PC-3 (cell line): ENCODE measurements at regions not wholly inside any gene's neighbourhood (a gene's known extent, or its start where the extent isn't known, plus 50 kb on each side); places are given as distances from the start of the nearest gene placed in this dataset.

Source experiments
- ATAC-seq: fragments of 200-7000 bp; cut with Tn5 transposase; 2 replicates; pipeline ENCODE4 v1.9.1; 2020; ENCODE audit warnings: mild to moderate bottlenecking, moderate library complexity
- BruUV-seq: library from RNA; stranded (reverse); fragments of 400-500 nt; replicated peaks from 2 replicates; lab custom pipeline; 2021; lab: Mats Ljungman, UMichigan
- CTCF ChIA-PET: fragments of 300-600 bp; sonication (Branson Sonifier 250); formaldehyde crosslinking; loops from one replicate; lab custom pipeline; 2022; ENCODE audit warnings: antibody characterized with exemption; lab: Charles Lee
- POLR2A ChIA-PET: fragments of 300-600 bp; sonication (Branson Sonifier 250); formaldehyde crosslinking; loops from one replicate; lab custom pipeline; 2022; ENCODE audit warnings: antibody characterized with exemption; ENCODE audit not compliant: unreplicated experiment; lab: Charles Lee
- DNase-seq: peaks from one replicate; pipeline ENCODE4 v3.0.0-alpha.2; 2015
- H2AFZ ChIP-seq: fragments of 300-600 bp; sonication (generic); 2 replicates; pipeline ENCODE4 v1.6.0; 2016; ENCODE audit warnings: antibody characterized with exemption, low read length
- H3F3A ChIP-seq: fragments of 300-600 bp; sonication (generic); one replicate; pipeline ENCODE4 v1.6.0; 2017; ENCODE audit warnings: antibody characterized with exemption, low read length, control low read depth, mild to moderate bottlenecking; ENCODE audit not compliant: unreplicated experiment
- H3K27ac ChIP-seq: fragments of 300-600 bp; sonication (generic); 2 replicates; pipeline ENCODE4 v1.5.1; 2016; ENCODE audit warnings: mild to moderate bottlenecking, low read length
- H3K27me3 ChIP-seq: fragments of 300-600 bp; sonication (generic); 2 replicates; pipeline ENCODE4 v1.6.1; 2016; ENCODE audit warnings: low read length, mixed read lengths
- H3K36me3 ChIP-seq: fragments of 300-600 bp; sonication (generic); 2 replicates; pipeline ENCODE4 v1.6.1; 2016; ENCODE audit warnings: low read depth, mixed run types, low read length, mixed read lengths
- H3K4me1 ChIP-seq: fragments of 300-600 bp; sonication (generic); 2 replicates; pipeline ENCODE4 v1.5.1; 2016; ENCODE audit warnings: low read length; ENCODE audit not compliant: insufficient read depth
- H3K4me2 ChIP-seq: fragments of 300-600 bp; sonication (generic); 2 replicates; pipeline ENCODE4 v1.6.0; 2016; ENCODE audit warnings: low read length
- H3K4me3 ChIP-seq: fragments of 300-600 bp; sonication (generic); 2 replicates; pipeline ENCODE4 v1.5.1; 2016; ENCODE audit warnings: mild to moderate bottlenecking, low read length, mixed read lengths
- H3K79me2 ChIP-seq: fragments of 300-600 bp; sonication (generic); 2 replicates; pipeline ENCODE4 v1.6.1; 2017; ENCODE audit warnings: low read length, mixed read lengths
- H3K9ac ChIP-seq: fragments of 300-600 bp; sonication (generic); 2 replicates; pipeline ENCODE4 v1.6.0; 2016; ENCODE audit warnings: mild to moderate bottlenecking, low read length
- H3K9me2 ChIP-seq: fragments of 300-600 bp; sonication (generic); replicated peaks from 2 replicates; pipeline ENCODE4 v1.6.1; 2016; ENCODE audit warnings: mixed run types, low read length, mixed read lengths
- H3K9me3 ChIP-seq: fragments of 300-600 bp; sonication (generic); 2 replicates; pipeline ENCODE4 v1.6.1; 2016; ENCODE audit warnings: low read length, mixed read lengths
- H4K20me1 ChIP-seq: fragments of 300-600 bp; sonication (generic); 2 replicates; pipeline ENCODE4 v1.6.1; 2016; ENCODE audit warnings: low read length, mixed read lengths
- EZH2 ChIP-seq: fragments of 300-600 bp; sonication (generic); IDR thresholded peaks from one replicate; pipeline ENCODE4 v1.6.1; 2017; ENCODE audit warnings: antibody characterized with exemption, mild to moderate bottlenecking, low read length; ENCODE audit not compliant: unreplicated experiment
- EZH2phosphoT487 ChIP-seq: fragments of 300-600 bp; sonication (generic); IDR thresholded peaks from 2 replicates; pipeline ENCODE4 v1.6.1; 2018; ENCODE audit warnings: mild to moderate bottlenecking, antibody characterized with exemption, low read length, borderline replicate concordance
- intact Hi-C: fragments of 100-400 bp; cut with micrococcal nuclease; formaldehyde crosslinking; loops from 2 replicates; pipeline ENCODE4 v1.9.0; 2023
- TF ChIP-seq, protein P1 (sequence below): fragments of 300-600 bp; sonication (generic); conservative IDR thresholded peaks from 2 replicates; pipeline ENCODE4 v1.5.1; 2017; ENCODE audit warnings: antibody characterized with exemption, low read depth, mild to moderate bottlenecking, low read length

DNA sequence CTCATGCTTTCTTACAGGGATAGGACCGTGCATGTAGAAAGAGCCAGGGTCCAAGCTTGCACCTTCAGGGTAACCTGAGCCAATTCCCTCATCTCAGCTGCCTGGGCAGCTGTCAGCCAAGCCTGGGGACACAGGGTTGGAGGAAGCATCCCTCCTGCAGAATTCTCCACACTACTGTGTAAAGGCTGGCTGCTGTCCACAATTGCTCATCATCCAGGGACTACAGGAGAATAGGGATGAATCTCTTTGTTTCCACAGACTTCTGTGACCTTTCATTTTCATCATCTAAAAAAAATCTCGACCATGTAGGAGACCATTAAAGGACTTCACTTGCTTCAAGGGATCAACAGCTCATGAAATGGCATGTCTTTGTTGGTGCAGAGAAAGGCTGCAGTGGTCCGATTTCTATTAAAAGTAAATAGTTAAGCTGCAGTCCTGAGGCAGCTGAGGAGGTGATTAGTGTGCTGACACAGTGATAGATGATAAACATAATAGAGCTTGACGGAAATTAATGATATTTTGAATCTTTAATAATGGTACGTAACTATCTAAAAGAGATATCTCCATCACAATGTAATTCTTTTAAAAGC, 74.4 kb upstream of the COPS8 start:
- Histone ChIP-seq H3K9ac (no peak overlapping the region), H3K4me3 (no peak overlapping the region), H3F3A (no peaks in the 10 kb centered on the region), H3K79me2 (no peaks in the 10 kb centered on the region), H3K9me2 (no peaks in the 10 kb centered on the region), H3K4me2 (no peak overlapping the region), H3K27ac (no peak overlapping the region), H4K20me1 (no peaks in the 10 kb centered on the region), H2AFZ (no peak overlapping the region), H3K36me3 (no peaks in the 10 kb centered on the region), H3K4me1 (no peaks in the 10 kb centered on the region), H3K27me3 (no peaks in the 10 kb centered on the region), H3K9me3 (no peaks in the 10 kb centered on the region)
- ChIA-PET POLR2A (no interaction called here), CTCF (no interaction called here)
- no peak for DNase-seq
- no peak for ATAC-seq
- intact Hi-C loops = no loop called here
- no peak for TF ChIP-seq EZH2
- TF ChIP-seq EZH2phosphoT487 = no peak
- TF ChIP-seq, protein P1, sequence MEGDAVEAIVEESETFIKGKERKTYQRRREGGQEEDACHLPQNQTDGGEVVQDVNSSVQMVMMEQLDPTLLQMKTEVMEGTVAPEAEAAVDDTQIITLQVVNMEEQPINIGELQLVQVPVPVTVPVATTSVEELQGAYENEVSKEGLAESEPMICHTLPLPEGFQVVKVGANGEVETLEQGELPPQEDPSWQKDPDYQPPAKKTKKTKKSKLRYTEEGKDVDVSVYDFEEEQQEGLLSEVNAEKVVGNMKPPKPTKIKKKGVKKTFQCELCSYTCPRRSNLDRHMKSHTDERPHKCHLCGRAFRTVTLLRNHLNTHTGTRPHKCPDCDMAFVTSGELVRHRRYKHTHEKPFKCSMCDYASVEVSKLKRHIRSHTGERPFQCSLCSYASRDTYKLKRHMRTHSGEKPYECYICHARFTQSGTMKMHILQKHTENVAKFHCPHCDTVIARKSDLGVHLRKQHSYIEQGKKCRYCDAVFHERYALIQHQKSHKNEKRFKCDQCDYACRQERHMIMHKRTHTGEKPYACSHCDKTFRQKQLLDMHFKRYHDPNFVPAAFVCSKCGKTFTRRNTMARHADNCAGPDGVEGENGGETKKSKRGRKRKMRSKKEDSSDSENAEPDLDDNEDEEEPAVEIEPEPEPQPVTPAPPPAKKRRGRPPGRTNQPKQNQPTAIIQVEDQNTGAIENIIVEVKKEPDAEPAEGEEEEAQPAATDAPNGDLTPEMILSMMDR = no peak
- BruUV-seq = no TSS peak

DNA sequence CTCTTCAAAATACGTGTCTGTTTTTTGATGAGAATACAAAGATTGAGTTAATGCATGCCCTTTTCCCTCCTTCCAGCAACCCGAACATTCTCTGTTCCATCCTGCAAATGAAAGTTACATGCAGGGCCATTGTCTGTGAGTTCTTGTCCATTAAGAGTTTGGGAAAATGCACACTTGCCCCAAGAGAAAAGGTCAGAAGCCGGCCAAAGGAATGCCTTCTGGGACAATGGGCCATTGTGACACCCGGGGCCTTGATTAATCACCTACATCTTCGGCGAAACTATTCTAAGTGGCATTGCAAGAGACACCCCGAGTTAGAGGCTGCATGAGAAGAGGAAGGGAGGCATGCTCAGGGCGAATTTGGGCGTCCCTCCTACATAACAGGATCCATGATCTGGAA, 73.7 kb upstream of the COPS8 start:
- H3K79me2 ChIP-seq = no peaks in the 10 kb centered on the region
- no peak for DNase-seq
- ChIA-PET POLR2A (no interaction called here), CTCF (no interaction called here)
- TF ChIP-seq EZH2phosphoT487 (no peak), EZH2 (no peak)
- TF ChIP-seq, protein P1 = no peak
- ATAC-seq = no peak
- no peaks in the 10 kb centered on the region for H3K27me3 ChIP-seq
- no peak overlapping the region for H3K4me2 ChIP-seq
- no TSS peak for BruUV-seq
- no peaks in the 10 kb centered on the region for H3K36me3 ChIP-seq
- no peak overlapping the region for H2AFZ ChIP-seq
- no peaks in the 10 kb centered on the region for H3F3A ChIP-seq
- no peak overlapping the region for H3K4me3 ChIP-seq
- intact Hi-C loops = no loop called here
- H3K27ac ChIP-seq = no peak overlapping the region
- H4K20me1 ChIP-seq = no peaks in the 10 kb centered on the region
- no peaks in the 10 kb centered on the region for H3K9me2 ChIP-seq
- no peaks in the 10 kb centered on the region for H3K9me3 ChIP-seq
- no peaks in the 10 kb centered on the region for H3K4me1 ChIP-seq
- H3K9ac ChIP-seq = no peak overlapping the region

DNA sequence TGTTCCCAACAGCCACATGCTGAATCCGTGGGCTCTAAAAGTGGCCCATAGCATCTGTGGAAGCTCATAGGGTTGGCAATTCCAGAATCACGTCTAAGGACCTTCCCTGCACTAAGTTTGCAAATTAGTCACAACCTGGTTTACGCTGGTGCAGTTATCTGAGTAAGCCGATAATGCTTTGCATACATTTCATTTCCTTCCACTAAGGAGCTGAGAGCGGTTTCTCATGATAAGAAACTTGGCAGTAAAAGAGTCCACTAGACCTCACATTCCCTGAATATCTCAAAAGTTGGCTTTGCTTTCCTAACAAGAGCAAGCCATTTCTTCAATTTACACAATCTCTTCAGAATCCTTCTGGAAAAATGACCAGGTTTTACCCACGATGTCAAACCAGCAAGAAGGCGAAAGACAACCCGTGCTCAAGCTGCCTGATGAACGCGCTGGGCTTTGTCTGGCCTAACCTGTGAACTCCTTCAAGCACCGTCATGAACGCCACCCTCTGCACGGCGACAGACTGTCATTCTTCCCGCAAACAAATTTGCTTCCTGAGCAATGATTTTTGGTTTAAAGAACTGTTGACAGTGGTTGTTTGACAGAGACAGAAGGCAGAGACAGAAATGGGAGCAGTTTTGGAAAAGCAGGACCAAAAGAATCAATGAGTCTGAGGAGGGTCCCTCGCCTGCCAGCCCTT, 73.0 kb upstream of the COPS8 start:
- ChIA-PET CTCF (no interaction called here), POLR2A (no interaction called here)
- no peaks in the 10 kb centered on the region for H3K9me3 ChIP-seq
- H3K36me3 ChIP-seq = no peaks in the 10 kb centered on the region
- intact Hi-C loops = no loop called here
- no TSS peak for BruUV-seq
- ATAC-seq = no peak
- no peaks in the 10 kb centered on the region for H3K4me1 ChIP-seq
- H3K9me2 ChIP-seq = no peaks in the 10 kb centered on the region
- TF ChIP-seq, protein P1 = no peak
- no peak for TF ChIP-seq EZH2phosphoT487
- TF ChIP-seq EZH2 = no peak
- H3F3A ChIP-seq = no peaks in the 10 kb centered on the region
- H3K4me3 ChIP-seq = no peak overlapping the region
- H3K9ac ChIP-seq = no peak overlapping the region
- H3K27ac ChIP-seq = no peak overlapping the region
- no peaks in the 10 kb centered on the region for H4K20me1 ChIP-seq
- no peaks in the 10 kb centered on the region for H3K79me2 ChIP-seq
- DNase-seq = no peak
- H2AFZ ChIP-seq = no peak overlapping the region
- no peaks in the 10 kb centered on the region for H3K27me3 ChIP-seq
- H3K4me2 ChIP-seq = no peak overlapping the region
